ENCODE measurements at regions not wholly inside any gene's neighbourhood (a gene's known extent, or its start where the extent isn't known, plus 50 kb on each side); places are given as distances from the start of the nearest gene placed in this dataset.

DNA sequence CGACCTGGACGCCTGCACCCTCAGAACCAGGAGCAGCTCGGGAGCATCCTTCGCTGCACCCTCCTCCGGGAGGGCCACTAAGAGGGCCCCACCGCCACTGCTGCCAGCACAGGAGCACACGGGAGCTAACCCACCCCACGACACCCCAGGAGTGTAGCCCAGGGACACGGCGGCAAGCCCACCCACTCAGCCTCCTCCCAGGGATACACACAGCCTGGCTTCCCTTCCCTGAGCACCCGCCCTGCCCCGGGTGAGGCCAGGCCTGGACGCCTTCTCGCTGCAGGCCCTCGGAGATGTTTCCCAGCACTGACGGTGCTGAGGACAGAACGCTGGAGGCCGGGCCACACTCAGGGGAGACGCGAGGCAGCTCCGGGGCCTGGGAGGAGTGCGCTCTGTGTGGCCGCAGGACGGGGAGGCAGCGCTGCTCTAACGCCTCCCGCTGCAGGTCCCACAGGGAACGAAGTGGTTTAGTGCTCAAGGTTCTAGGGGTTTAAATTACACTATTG lies 190.4 kb downstream of the BRD1 start:
- H3K27ac ChIP-seq = no peak overlapping the region
- no peak for DNase-seq (ENCODE audit: low spot score)
- H3K4me3 ChIP-seq = no peak overlapping the region
- TF ChIP-seq, protein P1, sequence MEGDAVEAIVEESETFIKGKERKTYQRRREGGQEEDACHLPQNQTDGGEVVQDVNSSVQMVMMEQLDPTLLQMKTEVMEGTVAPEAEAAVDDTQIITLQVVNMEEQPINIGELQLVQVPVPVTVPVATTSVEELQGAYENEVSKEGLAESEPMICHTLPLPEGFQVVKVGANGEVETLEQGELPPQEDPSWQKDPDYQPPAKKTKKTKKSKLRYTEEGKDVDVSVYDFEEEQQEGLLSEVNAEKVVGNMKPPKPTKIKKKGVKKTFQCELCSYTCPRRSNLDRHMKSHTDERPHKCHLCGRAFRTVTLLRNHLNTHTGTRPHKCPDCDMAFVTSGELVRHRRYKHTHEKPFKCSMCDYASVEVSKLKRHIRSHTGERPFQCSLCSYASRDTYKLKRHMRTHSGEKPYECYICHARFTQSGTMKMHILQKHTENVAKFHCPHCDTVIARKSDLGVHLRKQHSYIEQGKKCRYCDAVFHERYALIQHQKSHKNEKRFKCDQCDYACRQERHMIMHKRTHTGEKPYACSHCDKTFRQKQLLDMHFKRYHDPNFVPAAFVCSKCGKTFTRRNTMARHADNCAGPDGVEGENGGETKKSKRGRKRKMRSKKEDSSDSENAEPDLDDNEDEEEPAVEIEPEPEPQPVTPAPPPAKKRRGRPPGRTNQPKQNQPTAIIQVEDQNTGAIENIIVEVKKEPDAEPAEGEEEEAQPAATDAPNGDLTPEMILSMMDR (IDR thresholded peaks at IDR 0.05) = no peak

GRCh38 chr22:49636649-49637048 lies 191.0 kb downstream of the BRD1 start:
- Histone ChIP-seq H3K27ac (no peak overlapping the region), H3K4me3 (no peak overlapping the region)
- DNase-seq (ENCODE audit: low spot score) = no peak
- TF ChIP-seq, protein P1 (IDR thresholded peaks at IDR 0.05) = no peak

DNA sequence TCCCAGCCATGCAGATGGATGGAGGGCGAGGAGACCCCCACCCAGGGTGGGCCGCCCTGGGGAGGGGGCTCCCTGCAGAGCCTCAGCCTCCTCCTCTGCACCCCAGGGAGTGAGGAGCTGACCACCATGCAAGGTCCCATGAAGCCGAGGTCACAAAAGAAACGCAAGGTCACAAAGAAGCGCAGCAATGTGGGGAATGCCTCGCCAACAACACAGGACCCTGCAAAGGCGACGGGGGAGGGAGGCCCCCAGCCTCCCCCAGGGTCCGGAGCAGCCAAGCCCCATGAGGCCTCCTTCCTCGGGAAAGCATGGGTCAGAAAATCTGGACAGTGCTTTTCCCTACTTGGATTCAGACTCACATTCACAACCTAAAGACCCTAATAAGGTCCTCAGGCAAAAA lies 191.5 kb downstream of the BRD1 start:
- Histone ChIP-seq H3K4me3 (no peak overlapping the region), H3K27ac (no peak overlapping the region)
- no peak for DNase-seq (ENCODE audit: low spot score)
- TF ChIP-seq, protein P1 (IDR thresholded peaks at IDR 0.05) = no peak

DNA sequence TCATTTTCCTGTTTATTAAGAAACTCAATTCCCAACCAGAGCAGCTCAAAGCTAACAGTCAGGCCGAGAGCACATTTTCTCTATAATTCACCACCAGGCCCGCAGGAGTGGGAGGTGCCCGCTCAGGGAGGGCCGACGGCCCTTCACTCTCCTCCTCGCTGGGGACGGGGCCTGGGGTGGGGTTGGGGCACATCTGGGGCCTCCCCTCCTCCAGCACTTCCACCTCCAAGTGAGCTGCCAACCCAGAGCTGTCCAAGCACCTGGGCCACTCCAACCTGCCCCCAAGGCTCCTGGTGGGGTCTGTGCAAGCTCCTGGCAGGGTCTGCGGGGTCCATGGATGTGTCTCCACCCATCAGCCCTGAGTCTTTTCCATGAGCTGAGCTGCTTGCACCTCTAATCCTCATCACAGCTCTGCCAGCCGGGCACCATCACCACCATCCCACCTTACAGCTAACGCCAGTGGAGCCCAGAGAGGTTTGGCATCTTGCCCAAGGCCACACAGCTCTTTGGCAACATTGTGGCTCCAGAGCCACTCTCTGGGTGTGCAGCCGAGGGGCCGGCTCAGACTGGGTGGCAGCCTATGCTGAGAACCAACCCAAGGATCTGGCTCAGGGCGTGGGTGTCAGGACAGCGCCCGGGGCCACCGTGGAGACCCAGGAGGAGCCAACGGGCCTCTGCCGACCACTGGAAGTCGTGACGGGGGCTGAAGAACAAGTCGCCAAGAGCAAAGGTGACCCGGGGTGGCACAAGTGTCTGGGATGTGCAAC lies 193.5 kb downstream of the BRD1 start:
- DNase-seq (ENCODE audit: low spot score) = no peak
- Histone ChIP-seq H3K4me3 (no peak overlapping the region), H3K27ac (no peak overlapping the region)
- TF ChIP-seq, protein P1 (IDR thresholded peaks at IDR 0.05) = no peak

DNA sequence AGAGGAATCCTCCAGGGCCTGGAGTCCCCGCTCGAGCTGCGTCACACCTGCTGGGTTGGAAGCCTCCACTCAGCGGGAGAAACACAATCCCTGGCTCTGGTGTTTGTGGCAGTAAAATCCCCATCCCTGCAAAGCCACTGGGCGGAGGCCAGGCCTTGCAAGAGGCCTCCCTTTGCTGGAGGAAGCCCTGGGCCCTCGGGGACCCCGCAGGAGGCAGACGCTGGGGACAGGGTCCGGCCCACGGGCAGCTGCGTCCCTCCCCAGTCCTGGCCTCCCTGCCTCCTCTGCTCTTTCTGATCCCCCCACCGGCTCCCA lies 194.7 kb downstream of the BRD1 start:
- Histone ChIP-seq H3K4me3 (no peak overlapping the region), H3K27ac (no peak overlapping the region)
- TF ChIP-seq, protein P1 (IDR thresholded peaks at IDR 0.05) = no peak
- DNase-seq (ENCODE audit: low spot score) = no peak

DNA sequence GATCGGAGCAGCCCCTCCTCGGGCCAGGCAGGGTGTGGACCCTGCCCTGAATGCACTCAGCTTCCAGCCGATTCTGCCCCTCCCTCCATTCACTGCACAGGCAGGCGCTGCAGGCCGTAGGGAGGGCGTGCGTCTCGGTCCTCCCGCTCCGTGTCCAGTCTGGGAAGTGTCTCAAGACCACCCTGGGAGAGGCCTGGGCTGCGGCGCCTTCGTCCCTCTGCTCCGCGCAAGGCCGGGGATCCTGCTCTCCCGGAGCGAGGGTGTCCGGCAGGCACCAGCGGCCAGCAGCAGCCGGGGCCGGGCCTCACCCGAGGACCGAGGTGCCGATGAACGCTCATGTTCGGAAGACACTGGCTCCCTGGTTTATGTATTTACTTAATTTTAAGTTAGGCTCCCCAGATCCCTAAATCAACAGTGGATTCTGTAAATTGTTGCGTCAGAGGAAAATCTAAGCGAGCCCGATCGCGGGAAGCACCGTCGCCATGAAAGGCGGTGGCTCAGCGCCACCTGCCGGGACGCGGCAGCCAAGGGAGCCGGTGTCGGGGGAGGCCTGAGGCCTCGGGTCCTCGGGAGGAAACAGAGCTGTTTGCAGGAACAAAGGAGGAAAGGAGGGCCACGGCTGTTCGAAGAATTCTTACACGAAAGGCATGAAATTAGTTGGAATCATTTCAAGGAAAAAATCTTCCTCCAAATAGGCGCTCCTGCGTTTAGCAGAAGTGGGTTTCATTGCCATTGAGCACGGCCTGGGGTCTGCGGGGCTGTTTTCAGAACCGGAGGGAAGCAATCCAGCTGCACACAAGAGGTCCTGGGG lies 195.3 kb downstream of the BRD1 start:
- no peak for DNase-seq (ENCODE audit: low spot score)
- no peak overlapping the region for H3K27ac ChIP-seq
- peak overlapping the region; percentile 64 for H3K4me3 ChIP-seq
- TF ChIP-seq, protein P1 (IDR thresholded peaks at IDR 0.05) = peak; percentile 63
